ENCODE measurements at regions not wholly inside any gene's neighbourhood (a gene's known extent, or its start where the extent isn't known, plus 50 kb on each side); places are given as distances from the start of the nearest gene placed in this dataset.

DNA sequence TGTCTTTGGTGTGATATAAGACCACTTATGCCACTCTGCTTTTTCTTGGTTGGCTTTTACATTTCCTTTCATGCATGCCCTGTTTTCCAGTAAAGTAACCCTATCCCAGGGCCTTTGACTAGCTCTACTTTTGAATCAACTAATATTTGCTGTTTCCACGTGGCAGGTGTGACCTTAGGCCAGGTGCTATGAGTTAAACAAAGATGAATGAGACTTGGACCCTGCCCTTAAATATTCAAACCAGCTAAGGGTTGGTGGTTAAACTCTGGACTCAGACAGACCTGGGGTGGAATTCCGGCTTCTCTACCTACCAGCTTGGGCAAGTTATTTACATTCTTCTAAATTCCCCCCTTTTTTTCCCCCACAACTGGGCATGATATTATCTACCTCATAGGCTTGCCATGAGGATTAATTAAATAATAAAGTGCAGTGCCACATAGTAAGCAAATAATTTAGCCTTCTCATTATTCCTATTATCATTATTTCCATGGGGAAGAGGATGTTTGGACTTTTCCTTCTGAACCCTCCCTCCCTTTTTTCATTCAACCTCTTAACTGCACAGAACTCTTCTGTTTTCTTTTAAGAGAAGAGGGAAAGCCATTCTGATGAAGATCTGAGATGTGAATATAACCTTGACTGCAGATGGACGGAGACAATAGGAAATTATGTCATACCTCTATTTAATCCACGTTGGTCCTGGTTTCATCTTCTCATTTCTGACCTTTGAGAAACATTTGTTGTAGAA, 143.6 kb upstream of the TNFAIP3 start:
- Histone ChIP-seq H3K36me3 (ENCODE audit: insufficient read depth, low read length) (no peaks in the 10 kb centered on the region), H3K27me3 (ENCODE audit: insufficient read depth, low read length) (no peaks in the 10 kb centered on the region), H3K79me2 (ENCODE audit: control insufficient read depth, insufficient read depth, low read length, unreplicated experiment) (no peaks in the 10 kb centered on the region), H2AFZ (ENCODE audit: low read length, unreplicated experiment) (no peak overlapping the region), H3K27ac (ENCODE audit: low read depth, low read length) (no peak overlapping the region; the same call in 1 of the 2 replicates), H3K4me3 (ENCODE audit: low read depth, low read length) (no peak overlapping the region), H3K4me1 (ENCODE audit: control insufficient read depth, insufficient read depth, low read length, unreplicated experiment) (peaks cover 43% of the 10 kb centered on the region)

DNA sequence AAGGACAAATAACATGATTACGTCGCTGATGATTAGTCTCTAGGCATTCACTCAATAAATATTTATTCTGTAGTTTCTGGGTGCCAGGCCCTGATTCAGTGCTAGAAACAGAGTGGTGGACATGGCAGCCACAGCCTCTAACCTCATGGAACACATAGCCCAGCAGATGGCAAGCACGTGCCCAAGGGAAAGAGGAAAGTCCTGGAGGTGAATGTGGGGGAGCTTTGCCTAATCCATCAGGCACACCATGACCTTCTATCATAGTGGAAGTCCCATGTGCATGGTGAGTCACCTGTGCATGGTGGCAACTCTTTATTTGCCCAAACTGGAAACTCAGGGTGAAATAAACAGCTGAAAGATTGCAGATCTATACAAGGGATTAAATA, 143.0 kb upstream of the TNFAIP3 start:
- H3K79me2 ChIP-seq (ENCODE audit: control insufficient read depth, insufficient read depth, low read length, unreplicated experiment): no peaks in the 10 kb centered on the region
- H3K4me1 ChIP-seq (ENCODE audit: control insufficient read depth, insufficient read depth, low read length, unreplicated experiment): peaks cover 46% of the 10 kb centered on the region
- no peak overlapping the region; the same call in 1 of the 2 replicates for H3K27ac ChIP-seq (ENCODE audit: low read depth, low read length)
- H3K4me3 ChIP-seq (ENCODE audit: low read depth, low read length): no peak overlapping the region
- H3K27me3 ChIP-seq (ENCODE audit: insufficient read depth, low read length): no peaks in the 10 kb centered on the region
- no peaks in the 10 kb centered on the region for H3K36me3 ChIP-seq (ENCODE audit: insufficient read depth, low read length)
- H2AFZ ChIP-seq (ENCODE audit: low read length, unreplicated experiment): no peak overlapping the region

- no peaks in the 10 kb centered on the region for H3K36me3 ChIP-seq (ENCODE audit: insufficient read depth, low read length)
- peaks cover 52% of the 10 kb centered on the region for H3K4me1 ChIP-seq (ENCODE audit: control insufficient read depth, insufficient read depth, low read length, unreplicated experiment)
- peak overlapping the region; percentile 45; the same call in 1 of the 2 replicates for H3K27ac ChIP-seq (ENCODE audit: low read depth, low read length)
- H2AFZ ChIP-seq (ENCODE audit: low read length, unreplicated experiment): peak overlapping the region; percentile 41
- no peak overlapping the region for H3K4me3 ChIP-seq (ENCODE audit: low read depth, low read length)
- H3K27me3 ChIP-seq (ENCODE audit: insufficient read depth, low read length): no peaks in the 10 kb centered on the region
- no peaks in the 10 kb centered on the region for H3K79me2 ChIP-seq (ENCODE audit: control insufficient read depth, insufficient read depth, low read length, unreplicated experiment)
These were observed 142.4 kb upstream of the TNFAIP3 start for GRCh38 chr6:137724495-137725211.

GRCh38 chr6:137725949-137726348, 141.1 kb upstream of the TNFAIP3 start:
- H3K79me2 ChIP-seq (ENCODE audit: control insufficient read depth, insufficient read depth, low read length, unreplicated experiment): no peaks in the 10 kb centered on the region
- H3K4me1 ChIP-seq (ENCODE audit: control insufficient read depth, insufficient read depth, low read length, unreplicated experiment): peaks cover 65% of the 10 kb centered on the region
- H3K27ac ChIP-seq (ENCODE audit: low read depth, low read length): no peak overlapping the region
- H3K27me3 ChIP-seq (ENCODE audit: insufficient read depth, low read length): no peaks in the 10 kb centered on the region
- H3K4me3 ChIP-seq (ENCODE audit: low read depth, low read length): no peak overlapping the region
- no peak overlapping the region for H2AFZ ChIP-seq (ENCODE audit: low read length, unreplicated experiment)
- H3K36me3 ChIP-seq (ENCODE audit: insufficient read depth, low read length): no peaks in the 10 kb centered on the region

GRCh38 chr6:137726582-137726981, 140.5 kb upstream of the TNFAIP3 start:
- no peak overlapping the region for H3K27ac ChIP-seq (ENCODE audit: low read depth, low read length)
- H3K79me2 ChIP-seq (ENCODE audit: control insufficient read depth, insufficient read depth, low read length, unreplicated experiment): no peaks in the 10 kb centered on the region
- H3K27me3 ChIP-seq (ENCODE audit: insufficient read depth, low read length): no peaks in the 10 kb centered on the region
- no peak overlapping the region for H2AFZ ChIP-seq (ENCODE audit: low read length, unreplicated experiment)
- H3K36me3 ChIP-seq (ENCODE audit: insufficient read depth, low read length): no peaks in the 10 kb centered on the region
- H3K4me3 ChIP-seq (ENCODE audit: low read depth, low read length): no peak overlapping the region
- H3K4me1 ChIP-seq (ENCODE audit: control insufficient read depth, insufficient read depth, low read length, unreplicated experiment): peaks cover 71% of the 10 kb centered on the region

- Histone ChIP-seq H3K27ac (ENCODE audit: low read depth, low read length) (no peak overlapping the region), H3K4me1 (ENCODE audit: control insufficient read depth, insufficient read depth, low read length, unreplicated experiment) (peaks cover 77% of the 10 kb centered on the region), H3K27me3 (ENCODE audit: insufficient read depth, low read length) (no peaks in the 10 kb centered on the region), H3K4me3 (ENCODE audit: low read depth, low read length) (no peak overlapping the region), H3K79me2 (ENCODE audit: control insufficient read depth, insufficient read depth, low read length, unreplicated experiment) (no peaks in the 10 kb centered on the region), H2AFZ (ENCODE audit: low read length, unreplicated experiment) (no peak overlapping the region), H3K36me3 (ENCODE audit: insufficient read depth, low read length) (no peaks in the 10 kb centered on the region)
These were observed 139.8 kb upstream of the TNFAIP3 start for GRCh38 chr6:137727216-137727765.

- Histone ChIP-seq H3K36me3 (ENCODE audit: insufficient read depth, low read length) (no peaks in the 10 kb centered on the region), H3K27ac (ENCODE audit: low read depth, low read length) (peak overlapping the region; percentile 97), H3K79me2 (ENCODE audit: control insufficient read depth, insufficient read depth, low read length, unreplicated experiment) (no peaks in the 10 kb centered on the region), H2AFZ (ENCODE audit: low read length, unreplicated experiment) (no peak overlapping the region), H3K4me3 (ENCODE audit: low read depth, low read length) (peak overlapping the region; percentile 49; the same call in 1 of the 2 replicates), H3K27me3 (ENCODE audit: insufficient read depth, low read length) (no peaks in the 10 kb centered on the region), H3K4me1 (ENCODE audit: control insufficient read depth, insufficient read depth, low read length, unreplicated experiment) (peaks cover 81% of the 10 kb centered on the region)
These were observed 138.4 kb upstream of the TNFAIP3 start for GRCh38 chr6:137728386-137729349.

DNA sequence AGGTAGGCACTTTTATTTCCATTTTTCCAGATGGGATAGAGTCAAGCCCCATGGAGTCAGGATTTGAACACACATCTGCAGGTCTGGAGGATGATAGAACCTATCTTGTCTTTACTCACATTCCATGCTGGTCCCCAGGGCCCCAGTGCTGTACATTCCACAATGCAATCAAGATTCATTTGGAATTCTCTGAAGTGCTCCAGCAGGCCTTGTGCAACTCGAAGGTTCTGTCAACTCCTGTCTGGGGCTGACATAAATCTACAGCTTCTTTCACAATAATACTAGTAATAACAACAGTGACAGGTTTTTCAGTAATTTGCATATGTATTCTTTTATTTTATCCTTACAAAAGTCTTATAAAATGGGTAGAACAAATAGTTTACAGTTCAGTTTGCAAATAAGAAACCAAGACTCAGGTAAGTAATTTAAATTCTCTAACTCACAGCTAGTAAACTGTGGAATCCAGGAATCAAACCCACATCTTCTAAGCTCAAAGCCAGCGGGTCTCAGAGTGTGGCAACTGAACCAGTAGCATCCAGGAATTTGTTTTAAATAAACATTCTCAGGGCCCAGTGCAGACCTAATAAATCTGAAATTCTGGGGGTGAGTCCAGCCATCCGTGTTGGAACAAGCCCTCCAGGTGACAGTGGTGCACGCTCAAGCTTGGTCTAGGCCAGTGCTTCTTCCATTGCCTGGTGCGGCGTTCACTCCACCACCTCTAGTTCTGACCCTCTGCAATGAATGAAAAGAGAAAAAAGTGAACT, 137.0 kb upstream of the TNFAIP3 start:
- Histone ChIP-seq H3K27ac (ENCODE audit: low read depth, low read length) (peak overlapping the region; percentile 97), H3K36me3 (ENCODE audit: insufficient read depth, low read length) (no peaks in the 10 kb centered on the region), H3K27me3 (ENCODE audit: insufficient read depth, low read length) (no peaks in the 10 kb centered on the region), H2AFZ (ENCODE audit: low read length, unreplicated experiment) (no peak overlapping the region), H3K4me3 (ENCODE audit: low read depth, low read length) (peak overlapping the region; percentile 49; the same call in 1 of the 2 replicates), H3K79me2 (ENCODE audit: control insufficient read depth, insufficient read depth, low read length, unreplicated experiment) (no peaks in the 10 kb centered on the region), H3K4me1 (ENCODE audit: control insufficient read depth, insufficient read depth, low read length, unreplicated experiment) (peaks cover 70% of the 10 kb centered on the region)

- Histone ChIP-seq H3K27ac (ENCODE audit: low read depth, low read length) (peak overlapping the region; percentile 97), H3K4me1 (ENCODE audit: control insufficient read depth, insufficient read depth, low read length, unreplicated experiment) (peaks cover 70% of the 10 kb centered on the region), H3K4me3 (ENCODE audit: low read depth, low read length) (peak overlapping the region; percentile 8; the same call in 1 of the 2 replicates), H3K79me2 (ENCODE audit: control insufficient read depth, insufficient read depth, low read length, unreplicated experiment) (no peaks in the 10 kb centered on the region), H3K27me3 (ENCODE audit: insufficient read depth, low read length) (no peaks in the 10 kb centered on the region), H3K36me3 (ENCODE audit: insufficient read depth, low read length) (no peaks in the 10 kb centered on the region), H2AFZ (ENCODE audit: low read length, unreplicated experiment) (no peak overlapping the region)
These were observed 135.5 kb upstream of the TNFAIP3 start for GRCh38 chr6:137731600-137731959.

Measured in ACC112 (cell line).